SH-SY5Y (cell line): ENCODE measurements at regions not wholly inside any gene's neighbourhood (a gene's known extent, or its start where the extent isn't known, plus 50 kb on each side); places are given as distances from the start of the nearest gene placed in this dataset.

Experiments used
- GATA2 ChIP-seq: IDR thresholded peaks from 2 replicates; pipeline ENCODE4 v1.6.1; 2011; ENCODE audit warnings: mild to moderate bottlenecking, low read depth, low read length
- GATA3 ChIP-seq: IDR thresholded peaks from 2 replicates; pipeline ENCODE4 v1.6.1; 2011; ENCODE audit warnings: low read depth, mild to moderate bottlenecking, low read length, moderate library complexity

- no peak for TF ChIP-seq GATA2
- TF ChIP-seq GATA3 = no peak
Observed at GRCh38 chr15:79653533-79653932, 221.4 kb downstream of the MINAR1 start.
